OCI-LY7 (cell line): ENCODE measurements at regions not wholly inside any gene's neighbourhood (a gene's known extent, or its start where the extent isn't known, plus 50 kb on each side); places are given as distances from the start of the nearest gene placed in this dataset.

Source experiments
- EZH2phosphoT487 ChIP-seq: fragments of 200-600 bp; sonication (generic); IDR thresholded peaks from 2 replicates; pipeline ENCODE4 v1.6.1; 2018; ENCODE audit warnings: low read depth, borderline replicate concordance, mild to moderate bottlenecking, mixed run types, antibody characterized with exemption, low read length, moderate library complexity, mixed read lengths
- TF ChIP-seq, protein P1 (sequence below): fragments of 200-600 bp; sonication (generic); conservative IDR thresholded peaks from 2 replicates; pipeline ENCODE4 v1.5.1; 2014; ENCODE audit warnings: mild to moderate bottlenecking, antibody characterized with exemption, low read length, moderate library complexity, mixed read lengths

GRCh38 chr6:48377115-48377514 is 266.1 kb upstream of the PTCHD4 start:
- TF ChIP-seq, protein P1, sequence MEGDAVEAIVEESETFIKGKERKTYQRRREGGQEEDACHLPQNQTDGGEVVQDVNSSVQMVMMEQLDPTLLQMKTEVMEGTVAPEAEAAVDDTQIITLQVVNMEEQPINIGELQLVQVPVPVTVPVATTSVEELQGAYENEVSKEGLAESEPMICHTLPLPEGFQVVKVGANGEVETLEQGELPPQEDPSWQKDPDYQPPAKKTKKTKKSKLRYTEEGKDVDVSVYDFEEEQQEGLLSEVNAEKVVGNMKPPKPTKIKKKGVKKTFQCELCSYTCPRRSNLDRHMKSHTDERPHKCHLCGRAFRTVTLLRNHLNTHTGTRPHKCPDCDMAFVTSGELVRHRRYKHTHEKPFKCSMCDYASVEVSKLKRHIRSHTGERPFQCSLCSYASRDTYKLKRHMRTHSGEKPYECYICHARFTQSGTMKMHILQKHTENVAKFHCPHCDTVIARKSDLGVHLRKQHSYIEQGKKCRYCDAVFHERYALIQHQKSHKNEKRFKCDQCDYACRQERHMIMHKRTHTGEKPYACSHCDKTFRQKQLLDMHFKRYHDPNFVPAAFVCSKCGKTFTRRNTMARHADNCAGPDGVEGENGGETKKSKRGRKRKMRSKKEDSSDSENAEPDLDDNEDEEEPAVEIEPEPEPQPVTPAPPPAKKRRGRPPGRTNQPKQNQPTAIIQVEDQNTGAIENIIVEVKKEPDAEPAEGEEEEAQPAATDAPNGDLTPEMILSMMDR: no peak
- no peak for TF ChIP-seq EZH2phosphoT487
